ENCODE measurements at regions not wholly inside any gene's neighbourhood (a gene's known extent, or its start where the extent isn't known, plus 50 kb on each side); places are given as distances from the start of the nearest gene placed in this dataset.

DNA sequence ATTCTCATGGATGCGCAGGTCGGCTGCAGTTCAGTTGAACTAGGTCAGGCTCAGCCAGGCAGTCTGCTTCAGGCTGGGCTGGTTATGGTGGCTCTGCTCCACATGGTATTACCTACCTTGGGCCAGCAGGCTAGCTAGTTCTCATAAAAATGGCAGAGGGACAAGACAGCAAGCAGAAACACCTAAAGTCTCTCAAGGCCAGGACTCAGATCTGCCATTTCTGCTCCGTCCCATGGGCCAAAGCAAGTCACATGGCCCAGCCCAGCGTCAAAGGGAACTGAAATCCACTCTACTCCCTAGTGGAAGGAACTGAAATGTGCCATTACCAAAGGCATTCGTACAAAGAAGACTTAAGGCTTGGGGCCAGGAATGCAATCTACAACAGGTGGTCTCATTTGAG is 160.0 kb downstream of the TMEM132E start:
- H3K27me3 ChIP-seq (ENCODE audit: control insufficient read depth in 1 of 2, insufficient read depth in 2 of 2, low read length in 2 of 2): peaks cover 2 to 7% of the 10 kb centered on the region in 2 experiments; a peak in 2 of 5 replicates
- H3K27ac ChIP-seq (ENCODE audit: extremely low read length, insufficient read depth, low read length): no peak overlapping the region
- H3K4me1 ChIP-seq (ENCODE audit: insufficient read depth, low read length): no peaks in the 10 kb centered on the region
- no peaks in the 10 kb centered on the region for H4K20me1 ChIP-seq (ENCODE audit: insufficient read depth, low read length)
- 40% methylated on average over 3 of the region's 5 CpGs for WGBS (ENCODE audit: low lambda C conversion rate)
- DNase-seq (ENCODE audit: low spot score): no peak
- FAIRE-seq: no peak
- POLR2A ChIA-PET: no interaction called here
- no peak for ATAC-seq
- H3K36me3 ChIP-seq (replicated peaks in 1 of 2; ENCODE audit: control insufficient read depth in 1 of 2, insufficient read depth in 2 of 2, low read length in 2 of 2): no peaks in the 10 kb centered on the region
- no peak overlapping the region for H3K4me2 ChIP-seq (ENCODE audit: low read depth, low read length)
- no peak overlapping the region for H3K4me3 ChIP-seq (replicated peaks in 1 of 3; ENCODE audit: insufficient read depth in 1 of 3, low read depth in 2 of 3, low read length in 3 of 3)
- CTCF ChIA-PET (ENCODE audit: low intra/inter-chr PET ratio, low total read pairs): no interaction called here
- no peak overlapping the region for H3K9ac ChIP-seq (ENCODE audit: insufficient read depth, low read depth, low read length)
- H3K9me3 ChIP-seq (ENCODE audit: low read length): no peaks in the 10 kb centered on the region
- BruUV-seq (replicated peaks): no TSS peak
- H2AFZ ChIP-seq (ENCODE audit: low read length): no peak overlapping the region
- in situ Hi-C loops (cut with HindIII; ENCODE audit: extremely low pct_ligation_motif_present, low pct_unique_long_range_greater_than_20kb) (no loop called here), intact Hi-C loops (cut with micrococcal nuclease; ENCODE audit: unreplicated experiment) (no loop called here)
- H3K79me2 ChIP-seq (ENCODE audit: insufficient read depth, low read length): no peaks in the 10 kb centered on the region
- TF ChIP-seq MLLT10 (CRISPR knock-in tag; IDR thresholded peaks at IDR 0.05) (no peak), SRSF1 (optimal IDR thresholded peaks at IDR 0.05; ENCODE audit: low read depth, low read length) (no peak), SALL1 (CRISPR knock-in tag; IDR thresholded peaks at IDR 0.05) (no peak), ZBTB2 (CRISPR knock-in tag; IDR thresholded peaks at IDR 0.05; ENCODE audit: low read depth) (no peak), KDM6A (CRISPR knock-in tag; IDR thresholded peaks at IDR 0.05; ENCODE audit: low read depth) (no peak), SNAPC4 (CRISPR knock-in tag; IDR thresholded peaks at IDR 0.05) (no peak), NRL (CRISPR knock-in tag; IDR thresholded peaks at IDR 0.05; ENCODE audit: borderline replicate concordance) (no peak), SOX13 (IDR thresholded peaks at IDR 0.05) (no peak), SOX13 (CRISPR knock-in tag; conservative IDR thresholded peaks at IDR 0.05 in 1 of 2, IDR thresholded peaks at IDR 0.05 in 1 of 2) (no peak), LBX2 (CRISPR knock-in tag; IDR thresholded peaks at IDR 0.05; ENCODE audit: borderline replicate concordance) (no peak), ZNF44 (CRISPR knock-in tag; IDR thresholded peaks at IDR 0.05) (no peak), ERF (CRISPR knock-in tag; IDR thresholded peaks at IDR 0.05) (no peak), ZNF558 (CRISPR knock-in tag; IDR thresholded peaks at IDR 0.05; ENCODE audit: borderline replicate concordance) (no peak), ETV5 (CRISPR knock-in tag; IDR thresholded peaks at IDR 0.05; ENCODE audit: borderline replicate concordance) (no peak), KAT7 (CRISPR knock-in tag; IDR thresholded peaks at IDR 0.05; ENCODE audit: borderline replicate concordance) (no peak), ZNF329 (CRISPR knock-in tag; IDR thresholded peaks at IDR 0.05; ENCODE audit: low read depth) (no peak), ZFX (CRISPR knock-in tag; IDR thresholded peaks at IDR 0.05; ENCODE audit: low read depth) (no peak), KDM1A (CRISPR knock-in tag; IDR thresholded peaks at IDR 0.05) (no peak)
- TF ChIP-seq, protein P1, sequence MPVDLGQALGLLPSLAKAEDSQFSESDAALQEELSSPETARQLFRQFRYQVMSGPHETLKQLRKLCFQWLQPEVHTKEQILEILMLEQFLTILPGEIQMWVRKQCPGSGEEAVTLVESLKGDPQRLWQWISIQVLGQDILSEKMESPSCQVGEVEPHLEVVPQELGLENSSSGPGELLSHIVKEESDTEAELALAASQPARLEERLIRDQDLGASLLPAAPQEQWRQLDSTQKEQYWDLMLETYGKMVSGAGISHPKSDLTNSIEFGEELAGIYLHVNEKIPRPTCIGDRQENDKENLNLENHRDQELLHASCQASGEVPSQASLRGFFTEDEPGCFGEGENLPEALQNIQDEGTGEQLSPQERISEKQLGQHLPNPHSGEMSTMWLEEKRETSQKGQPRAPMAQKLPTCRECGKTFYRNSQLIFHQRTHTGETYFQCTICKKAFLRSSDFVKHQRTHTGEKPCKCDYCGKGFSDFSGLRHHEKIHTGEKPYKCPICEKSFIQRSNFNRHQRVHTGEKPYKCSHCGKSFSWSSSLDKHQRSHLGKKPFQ (CRISPR knock-in tag; IDR thresholded peaks at IDR 0.05; ENCODE audit: insufficient replicate concordance): no peak
